Ishikawa (cell line): ENCODE measurements at regions not wholly inside any gene's neighbourhood (a gene's known extent, or its start where the extent isn't known, plus 50 kb on each side); places are given as distances from the start of the nearest gene placed in this dataset.

ENCODE experiments used
- CEBPB ChIP-seq: IDR thresholded peaks from 2 replicates; pipeline ENCODE4 v1.6.1; 2012
- CREB1 ChIP-seq: IDR thresholded peaks from 2 replicates; pipeline ENCODE4 v1.6.1; 2012; ENCODE audit warnings: low read depth
- EGR1 ChIP-seq: IDR thresholded peaks from 2 replicates; pipeline ENCODE4 v1.6.1; 2012
- EP300 ChIP-seq: IDR thresholded peaks from 2 replicates; pipeline ENCODE4 v1.6.1; 2012; ENCODE audit warnings: borderline replicate concordance
- FOXM1 ChIP-seq: IDR thresholded peaks from 2 replicates; pipeline ENCODE4 v1.6.1; 2012; ENCODE audit warnings: low read depth, borderline replicate concordance
- MAX ChIP-seq: IDR thresholded peaks from 2 replicates; pipeline ENCODE4 v1.6.1; 2012
- NFIC ChIP-seq: IDR thresholded peaks from 2 replicates; pipeline ENCODE4 v1.6.1; 2012
- RAD21 ChIP-seq: IDR thresholded peaks from 2 replicates; pipeline ENCODE4 v1.6.1; 2012; ENCODE audit warnings: low read depth
- REST ChIP-seq: IDR thresholded peaks from 2 replicates; pipeline ENCODE4 v1.6.1; 2012; ENCODE audit warnings: low read depth, mild to moderate bottlenecking
- TAF1 ChIP-seq: IDR thresholded peaks from 2 replicates; pipeline ENCODE4 v1.6.1; 2012; ENCODE audit warnings: low read depth, mild to moderate bottlenecking
- TCF12 ChIP-seq: IDR thresholded peaks from 2 replicates; pipeline ENCODE4 v1.6.1; 2012; ENCODE audit warnings: low read depth
- TEAD4 ChIP-seq: IDR thresholded peaks from 2 replicates; pipeline ENCODE4 v1.6.1; 2012
- USF1 ChIP-seq: IDR thresholded peaks from 2 replicates; pipeline ENCODE4 v1.6.1; 2012
- YY1 ChIP-seq: IDR thresholded peaks from 2 replicates; pipeline ENCODE4 v1.6.1; 2012; ENCODE audit warnings: low read depth
- ZBTB7A ChIP-seq: IDR thresholded peaks from 2 replicates; pipeline ENCODE4 v1.6.1; 2012; ENCODE audit warnings: low read depth

- TF ChIP-seq REST (no peak), CREB1 (no peak), ZBTB7A (no peak), CEBPB (no peak)
Measured at GRCh38 chr14:37939442-37940028, 268.2 kb upstream of the SSTR1 start.

GRCh38 chr14:37945959-37946358, 261.7 kb upstream of the SSTR1 start:
- TF ChIP-seq RAD21 (no peak), NFIC (no peak)

GRCh38 chr14:37946819-37947218, 260.9 kb upstream of the SSTR1 start:
- TF ChIP-seq CREB1 (no peak), USF1 (no peak), MAX (no peak), YY1 (no peak), ZBTB7A (no peak), TCF12 (no peak), EP300 (no peak), TAF1 (no peak), CEBPB (no peak), EGR1 (no peak), REST (no peak), FOXM1 (no peak), NFIC (no peak), RAD21 (no peak), TEAD4 (no peak)

- no peak for TF ChIP-seq CEBPB
- no peak for TF ChIP-seq ZBTB7A
- TF ChIP-seq REST = no peak
- TF ChIP-seq EP300 = no peak
- TF ChIP-seq RAD21 = no peak
- TF ChIP-seq TCF12 = no peak
- TF ChIP-seq NFIC = no peak
- TF ChIP-seq TAF1 = no peak
- TF ChIP-seq EGR1 = no peak
Measured at GRCh38 chr14:37948266-37948665, 259.4 kb upstream of the SSTR1 start.

GRCh38 chr14:37968664-37969240, 239.0 kb upstream of the SSTR1 start:
- TF ChIP-seq EP300 (no peak), YY1 (no peak), EGR1 (no peak), RAD21 (no peak)

- TF ChIP-seq MAX (no peak), CEBPB (no peak), TCF12 (no peak)
Measured at GRCh38 chr14:37969511-37969979, 238.2 kb upstream of the SSTR1 start.
